ENCODE measurements at regions not wholly inside any gene's neighbourhood (a gene's known extent, or its start where the extent isn't known, plus 50 kb on each side); places are given as distances from the start of the nearest gene placed in this dataset.
A peak's percentile ranks its signal among the peaks of the same experiment; 100 is the strongest.

DNA sequence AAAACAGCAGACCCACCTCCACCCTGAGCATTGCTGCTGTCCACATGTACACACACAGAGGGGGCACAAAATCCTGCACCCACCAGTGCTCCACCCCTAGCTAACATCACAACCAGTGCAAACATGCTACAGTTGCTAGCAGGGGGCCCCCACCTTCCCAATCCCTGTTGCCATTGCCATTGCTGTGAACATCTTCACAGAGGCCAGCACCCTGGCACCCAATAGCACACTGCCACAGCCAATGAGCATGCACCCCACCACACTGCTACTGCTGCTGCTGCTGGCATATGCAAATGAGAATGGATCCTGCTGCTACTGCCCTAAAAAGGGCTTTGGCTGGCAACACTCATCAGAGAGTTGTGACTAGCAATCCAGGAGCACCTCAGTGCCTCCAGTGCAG is 1061.9 kb downstream of the ARAP2 start:
- DNase-seq (ENCODE audit: low spot score), result no peak

DNA sequence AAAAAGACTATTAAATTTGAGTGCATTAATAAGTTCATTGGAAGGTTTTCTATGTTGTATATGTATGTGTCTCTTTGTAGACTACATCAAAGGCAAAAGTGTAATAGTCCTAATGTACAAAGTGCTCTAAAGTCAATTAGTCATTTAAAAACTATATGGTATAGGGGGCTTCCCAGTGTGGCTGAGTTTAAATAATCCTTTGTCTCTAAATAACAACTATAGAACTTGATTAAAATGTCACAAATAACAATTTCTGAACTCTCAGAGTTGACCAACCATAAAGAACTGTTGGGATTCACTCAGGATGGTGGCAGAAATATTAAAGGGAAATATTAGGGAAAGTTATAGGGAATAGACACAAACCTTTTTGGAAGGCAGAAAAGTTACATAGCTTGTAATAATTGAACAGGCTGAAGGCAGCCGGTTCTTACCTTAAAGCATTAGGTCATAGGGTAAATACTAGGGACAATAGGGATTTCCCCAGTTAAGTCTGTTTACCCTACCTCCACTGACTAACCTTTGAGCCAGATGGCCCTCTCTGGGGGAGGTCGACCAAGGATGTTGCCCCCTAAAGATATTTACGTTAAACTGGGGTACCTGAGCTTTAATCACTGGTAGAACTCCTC is 1054.2 kb downstream of the ARAP2 start:
- no peak for DNase-seq (ENCODE audit: low spot score)

DNA sequence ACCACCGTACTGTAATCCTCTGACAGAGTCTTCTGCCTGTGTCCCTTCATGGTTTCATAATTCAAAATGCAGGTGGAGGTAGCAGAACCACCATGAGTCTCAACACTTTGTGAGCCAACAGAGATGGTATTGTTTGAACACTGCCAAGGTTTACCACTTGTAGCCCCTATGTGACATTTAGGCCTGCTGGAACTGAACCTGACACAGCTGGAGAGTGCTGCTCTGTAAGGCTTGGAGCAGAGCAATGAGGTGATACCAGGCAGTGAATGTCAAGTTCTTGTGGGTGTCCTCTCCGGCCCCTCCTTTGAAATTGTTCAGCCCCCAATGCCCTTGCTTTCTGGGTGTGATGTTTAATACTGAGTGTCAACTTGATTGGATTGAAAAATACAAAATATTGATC is 1042.9 kb downstream of the ARAP2 start:
- no peak for DNase-seq (ENCODE audit: low spot score)

DNA sequence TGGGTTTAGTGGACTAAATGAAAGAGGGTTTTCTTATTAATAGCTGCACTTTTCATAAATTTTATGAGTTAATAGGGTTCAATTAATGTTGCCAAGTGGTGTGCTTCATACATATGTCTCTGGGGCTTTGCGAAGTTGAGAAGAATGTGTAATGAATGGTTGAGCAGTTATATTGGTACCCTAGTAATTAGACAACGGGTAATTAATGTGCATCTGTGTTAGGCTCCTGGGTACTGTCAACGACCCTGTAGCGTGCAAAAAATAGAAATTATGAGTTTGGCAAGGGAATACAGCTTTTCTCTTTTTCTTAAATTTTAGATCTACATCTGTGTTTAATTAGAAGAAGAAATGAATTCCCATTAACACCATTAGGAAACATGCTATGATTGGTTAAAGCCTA is 1027.7 kb downstream of the ARAP2 start:
- no peak for DNase-seq (ENCODE audit: low spot score)

GRCh38 chr4:35217331-35217730 is 1027.0 kb downstream of the ARAP2 start:
- no peak for DNase-seq (ENCODE audit: low spot score)

DNA sequence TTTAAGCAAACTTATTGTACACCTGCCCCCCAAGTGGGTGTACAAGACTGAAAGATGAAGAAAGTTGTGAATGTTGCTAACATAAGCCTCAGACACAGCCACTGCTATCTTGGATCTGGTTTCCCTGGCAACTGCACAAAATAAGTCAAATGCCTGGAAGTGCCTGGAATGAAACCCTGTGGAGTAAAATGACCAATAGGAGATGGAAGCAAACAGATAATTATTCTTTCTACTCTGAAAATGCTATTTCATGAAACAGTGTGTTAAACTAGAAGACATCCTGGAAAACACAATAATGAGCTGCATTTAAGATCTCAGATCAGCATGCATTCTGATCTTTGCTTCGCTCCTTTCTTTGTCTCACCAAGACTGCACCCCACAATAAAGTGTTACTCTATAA is 1016.0 kb downstream of the ARAP2 start:
- DNase-seq (ENCODE audit: low spot score), result no peak

- DNase-seq (ENCODE audit: low spot score), result no peak
These were observed 1015.3 kb downstream of the ARAP2 start for GRCh38 chr4:35229021-35229420.

DNA sequence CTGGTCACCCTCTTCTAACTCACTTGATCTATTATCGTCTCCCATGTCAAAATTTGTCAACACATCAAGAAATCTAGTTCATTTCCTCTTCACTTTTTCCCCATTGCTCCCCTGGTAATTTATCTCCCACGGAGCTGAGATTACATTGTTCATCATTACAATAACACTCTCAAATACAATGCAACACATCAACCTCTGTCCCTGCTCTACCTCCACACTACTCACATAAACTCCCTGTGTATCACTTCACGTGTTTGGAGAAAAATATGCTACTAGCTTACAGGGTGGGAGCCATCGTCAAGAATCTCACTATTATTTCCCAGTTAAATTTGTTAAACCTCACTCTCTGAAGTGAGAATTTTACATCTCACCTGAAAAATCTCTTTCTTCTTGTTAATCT is 1006.4 kb downstream of the ARAP2 start:
- no peak for DNase-seq (ENCODE audit: low spot score)

DNA sequence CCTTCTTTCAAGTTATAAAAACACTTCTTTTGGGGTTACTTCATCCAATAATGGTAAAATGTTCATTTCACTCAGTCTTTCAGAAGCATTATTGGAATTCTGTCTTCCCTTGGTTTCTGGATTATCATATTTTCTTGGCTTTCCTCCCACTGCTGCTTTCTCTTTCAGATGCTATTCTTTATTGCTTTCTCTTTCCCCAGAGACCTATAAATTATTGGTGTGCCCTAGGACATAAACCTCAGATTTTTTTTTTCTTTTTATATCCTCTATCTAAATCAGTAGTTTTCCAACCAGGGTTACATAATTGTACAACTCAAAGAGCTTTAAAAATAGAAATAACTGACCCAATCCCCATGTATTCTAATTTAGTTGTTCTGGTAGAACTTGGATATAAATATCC is 1005.5 kb downstream of the ARAP2 start:
- no peak for DNase-seq (ENCODE audit: low spot score)

GRCh38 chr4:35246493-35246892 is 997.8 kb downstream of the ARAP2 start:
- no peak for DNase-seq (ENCODE audit: low spot score)

GRCh38 chr4:35247047-35247446 is 997.3 kb downstream of the ARAP2 start:
- no peak for DNase-seq (ENCODE audit: low spot score)

- no peak for DNase-seq (ENCODE audit: low spot score)
These were observed 994.0 kb downstream of the ARAP2 start for GRCh38 chr4:35250331-35250730.

DNA sequence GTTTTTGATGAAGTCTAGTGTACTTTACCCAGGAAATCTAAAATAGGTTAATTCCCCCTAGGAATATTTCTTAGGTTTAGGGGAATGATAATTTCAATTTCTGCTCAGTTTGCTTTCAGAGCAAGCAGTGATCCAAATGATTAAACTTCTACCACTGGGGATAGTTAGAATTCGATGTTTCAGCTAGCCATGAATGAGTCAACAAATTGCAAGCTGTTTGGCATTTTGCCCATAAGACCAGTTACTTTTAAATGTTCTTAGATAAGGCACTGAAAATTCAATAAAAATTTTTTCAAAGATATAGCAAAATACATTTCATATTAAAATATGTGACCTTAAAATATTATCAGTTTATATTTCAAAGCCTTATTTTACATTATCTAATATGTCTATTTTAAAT is 993.6 kb downstream of the ARAP2 start:
- no peak for DNase-seq (ENCODE audit: low spot score)

DNA sequence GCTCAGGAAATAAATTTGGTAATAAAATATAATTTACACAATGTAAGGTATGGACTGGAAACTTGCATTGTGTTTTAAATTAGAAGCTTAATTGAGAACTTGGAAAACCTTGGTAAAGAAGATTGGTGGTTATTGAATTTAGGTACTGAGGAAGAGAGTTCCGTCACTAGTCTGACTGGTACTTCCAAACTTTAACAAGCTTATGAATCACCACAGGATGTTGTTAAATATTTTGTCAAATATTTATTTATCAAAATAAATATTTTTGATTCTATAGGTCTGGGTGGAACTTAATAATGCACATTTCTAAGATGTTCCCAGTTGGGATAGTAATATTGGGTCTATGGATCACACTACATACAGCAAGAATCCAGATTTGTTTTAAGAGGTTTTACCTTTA is 992.2 kb downstream of the ARAP2 start:
- no peak for DNase-seq (ENCODE audit: low spot score)

DNA sequence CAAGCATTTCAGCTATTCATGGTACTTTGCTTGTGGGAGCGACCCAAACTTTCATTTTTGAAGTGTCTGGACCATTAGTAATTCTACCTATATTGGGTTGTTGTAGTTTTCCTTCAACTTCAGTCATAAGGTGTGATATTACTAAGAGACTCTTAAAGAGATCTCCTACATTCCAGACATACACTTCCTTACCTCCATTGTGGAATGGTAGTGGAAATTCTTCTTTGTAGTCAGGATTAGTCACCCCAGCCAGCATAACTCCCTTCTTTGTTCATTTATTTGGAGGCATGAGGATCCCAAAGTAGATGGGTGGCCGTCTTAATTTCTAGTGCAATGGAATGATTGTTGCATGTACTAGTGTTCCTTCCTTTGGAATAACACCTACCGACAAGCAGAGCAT is 991.4 kb downstream of the ARAP2 start:
- DNase-seq (ENCODE audit: low spot score), result no peak

DNA sequence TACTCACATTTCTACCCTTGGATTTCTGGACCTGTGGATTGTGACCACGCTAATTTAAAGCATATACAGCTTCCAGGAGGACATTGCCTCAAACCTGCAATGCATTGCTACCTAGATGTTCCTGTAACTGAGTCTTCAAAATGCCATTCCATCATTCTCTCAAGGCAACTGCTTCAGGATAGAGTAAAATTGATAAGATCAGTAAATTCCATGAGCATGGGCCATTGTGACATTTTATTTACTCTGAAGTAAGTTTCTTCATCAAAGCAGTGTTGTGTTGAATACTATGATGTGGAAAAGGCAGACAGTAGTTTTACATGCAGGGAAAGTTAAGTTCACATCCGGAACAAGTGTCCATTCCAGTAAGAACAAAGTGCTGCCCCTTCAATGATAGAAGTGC is 991.0 kb downstream of the ARAP2 start:
- no peak for DNase-seq (ENCODE audit: low spot score)

DNA sequence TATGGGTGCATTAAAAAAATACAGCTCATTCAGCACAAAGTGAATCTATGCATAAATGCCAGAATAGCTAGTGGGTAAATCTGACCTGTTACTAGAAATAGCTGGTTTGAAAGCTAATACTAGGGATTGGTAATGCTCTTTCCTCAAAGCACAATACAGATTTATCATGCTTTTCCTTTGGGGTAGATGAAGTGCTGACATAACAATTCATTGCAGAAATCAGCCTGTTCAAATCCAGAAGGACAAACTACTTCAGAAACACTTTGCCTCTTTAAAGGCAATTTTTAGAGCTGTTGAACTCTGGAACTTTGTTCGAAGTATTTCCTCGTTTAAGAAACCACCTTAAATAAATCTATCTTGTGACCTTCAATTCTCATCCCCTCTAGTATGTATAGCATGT is 957.9 kb downstream of the ARAP2 start:
- no peak for DNase-seq (ENCODE audit: low spot score)

- no peak for DNase-seq (ENCODE audit: low spot score)
These were observed 943.1 kb downstream of the ARAP2 start for GRCh38 chr4:35300996-35301774.

DNA sequence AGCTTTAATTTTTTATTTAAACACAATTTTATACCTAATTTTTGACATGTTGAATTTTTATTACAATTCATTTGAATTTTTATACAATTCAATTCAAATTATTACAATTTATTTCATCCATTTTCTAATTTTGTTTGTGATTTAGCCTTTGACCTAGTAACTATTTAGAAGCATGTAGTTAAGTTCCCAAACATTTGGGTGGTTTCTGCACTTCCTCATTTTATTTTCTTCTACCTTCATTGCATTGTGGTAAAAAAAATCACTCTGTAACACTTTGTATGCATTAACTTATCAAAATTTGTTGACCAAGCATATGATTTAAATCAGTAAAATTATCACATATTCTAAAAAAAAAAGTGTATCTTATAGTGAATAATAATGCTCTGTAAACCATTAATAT is 928.9 kb downstream of the ARAP2 start:
- DNase-seq (ENCODE audit: low spot score), result no peak

DNA sequence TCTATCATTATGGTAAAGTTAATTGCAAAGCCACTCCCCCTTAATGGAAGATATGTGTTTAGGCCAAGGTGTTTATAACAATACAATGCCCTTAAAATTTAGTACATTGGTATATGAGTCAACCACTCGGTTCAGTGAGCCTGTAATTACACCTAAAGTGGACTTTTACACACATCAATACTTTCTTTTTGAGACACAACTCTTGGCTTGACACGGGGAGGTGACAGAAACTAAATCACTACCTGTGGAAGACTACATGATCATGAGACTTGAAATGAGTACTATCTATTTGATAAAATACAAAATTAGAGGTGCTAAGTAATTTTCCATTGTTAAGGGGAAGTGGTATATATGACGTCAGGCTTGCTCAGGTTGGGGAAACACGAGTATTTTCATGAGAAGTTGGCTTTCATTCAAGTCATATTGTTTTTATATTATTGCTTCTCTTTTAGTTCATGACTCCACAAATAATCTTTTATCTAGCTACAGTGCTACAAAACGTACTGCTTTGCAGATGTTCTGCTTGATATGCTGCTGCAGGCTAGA is 918.3 kb downstream of the ARAP2 start:
- DNase-seq (ENCODE audit: low spot score), result no peak

DNA sequence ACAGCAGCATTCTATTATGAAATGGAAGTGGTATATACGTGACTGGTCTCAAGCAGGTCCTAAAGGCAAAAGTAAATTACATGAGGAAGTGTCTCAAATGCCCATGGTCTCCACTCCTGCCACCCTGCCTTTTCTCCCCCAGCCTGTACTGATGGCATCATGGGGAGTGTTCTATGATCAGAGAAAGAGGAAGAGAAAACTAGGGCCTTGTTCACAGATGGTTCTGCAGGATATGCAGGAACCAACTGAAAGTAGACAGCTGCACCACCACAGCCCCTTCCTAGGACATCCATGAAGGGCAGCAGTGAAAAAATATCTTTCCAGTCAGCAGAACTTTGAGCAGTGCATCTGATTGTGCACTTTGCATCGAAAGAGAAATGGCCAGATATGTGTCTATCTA is 901.5 kb downstream of the ARAP2 start:
- no peak for DNase-seq (ENCODE audit: low spot score)

DNA sequence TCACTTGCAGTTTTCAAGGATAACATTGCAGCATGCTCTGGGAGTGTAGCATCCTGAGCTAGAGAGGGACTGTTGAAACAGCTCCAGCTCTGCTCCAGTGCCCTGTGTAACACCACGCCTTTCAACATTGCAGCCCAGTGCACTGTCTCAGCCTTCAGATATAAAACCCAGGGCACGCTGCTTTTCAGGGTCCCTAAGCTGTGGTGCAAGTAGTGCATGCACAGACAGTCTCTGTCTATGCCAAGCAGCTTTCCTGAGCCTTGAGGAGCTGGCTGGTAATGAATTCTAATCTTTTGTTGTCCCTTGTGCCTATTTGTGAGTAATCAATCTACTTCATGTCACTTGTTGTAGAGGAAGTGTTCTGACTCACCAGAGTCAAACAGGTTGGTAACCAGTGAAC is 897.0 kb downstream of the ARAP2 start:
- no peak for DNase-seq (ENCODE audit: low spot score)

GRCh38 chr4:35358001-35358584 is 886.2 kb downstream of the ARAP2 start:
- DNase-seq (ENCODE audit: low spot score), result peak; percentile 1
